Gastrocnemius medialis (tissue), 4 donors: ENCODE measurements at regions not wholly inside any gene's neighbourhood (a gene's known extent, or its start where the extent isn't known, plus 50 kb on each side); places are given as distances from the start of the nearest gene placed in this dataset.
"Not testable (repeated sequence)": the region's sequence is repeated elsewhere in the genome, so short reads cannot be mapped to it uniquely, and the experiment has no call there.

Experiments
- ATAC-seq, 2 donors: fragments of 150-250 bp; one replicate each; pipeline ENCODE4 v1.9.1; 2016
- DNase-seq, 2 donors: peaks; one replicate each; pipeline ENCODE4 v3.0.0-alpha.2; 2019
- H3K27ac ChIP-seq, 4 donors: fragments of 200-600 bp; sonication (generic); 1 replicate in 1 of 4; 2 replicates in 3 of 4; pipeline ENCODE4 v1.5.1; 2016 to 2018; ENCODE audit warnings: mild to moderate bottlenecking in 2 of 4, moderate library complexity in 1 of 4
- H3K27me3 ChIP-seq, 3 donors: fragments of 200-600 bp; sonication (generic) in 2 of 3; 1 replicate in 1 of 3; 2 replicates in 2 of 3; pipeline versions ENCODE4 v1.5.1 to v1.6.0; 2016 to 2019; ENCODE audit warnings: mild to moderate bottlenecking in 1 of 3, moderate library complexity in 1 of 3
- H3K36me3 ChIP-seq, 2 donors: fragments of 200-600 bp; sonication (generic) in 1 of 2; one replicate each; pipeline ENCODE4 v1.5.1; 2017 to 2018
- H3K4me1 ChIP-seq, 2 donors: fragments of 200-600 bp; sonication (generic) in 1 of 2; one replicate each; pipeline ENCODE4 v1.5.1; 2016 to 2017; ENCODE audit warnings: mild to moderate bottlenecking in 2 of 2
- H3K4me3 ChIP-seq, 4 donors: fragments of 200-600 bp; sonication (generic) in 3 of 4; 1 replicate in 1 of 4; 2 replicates in 3 of 4; pipeline ENCODE4 v1.5.1; 2016 to 2019; ENCODE audit warnings: mild to moderate bottlenecking in 2 of 4
- H3K9me3 ChIP-seq, 3 donors: fragments of 200-600 bp; sonication (generic) in 2 of 3; 1 replicate in 1 of 3; 2 replicates in 2 of 3; pipeline ENCODE4 v1.5.1; 2016 to 2019
- CTCF ChIP-seq, 5 experiments: fragments of 450-650 bp in 3 of 5; fragments of 200-600 bp in 2 of 5; sonication (generic) in 2 of 5; IDR thresholded peaks in 4 of 5; conservative IDR thresholded peaks in 1 of 5; 1 replicate in 4 of 5; 2 replicates in 1 of 5; pipeline ENCODE4 v1.5.1; 2016 to 2019; ENCODE audit warnings: antibody characterized with exemption in 5 of 5, mild to moderate bottlenecking in 3 of 5, moderate library complexity in 3 of 5
- POLR2A ChIP-seq, 2 donors: fragments of 450-650 bp; IDR thresholded peaks; one replicate each; pipeline ENCODE4 v1.6.1; 2017; ENCODE audit warnings: antibody characterized with exemption in 2 of 2, mild to moderate bottlenecking in 2 of 2, moderate library complexity in 2 of 2
- in situ Hi-C, 4 donors: fragments of 200-750 bp; cut with MboI; loops; one replicate each; pipeline versions ENCODE4 v1.15.0 to v1.8.0; 2017; ENCODE audit warnings: low sequenced_read_pairs in 4 of 4
- intact Hi-C: fragments of 100-400 bp; cut with DNase I; formaldehyde crosslinking; loops from one replicate; pipeline ENCODE4 v1.15.1; 2023; ENCODE audit warnings: low total_unique reads

- DNase-seq (no peak), ATAC-seq (no peak)
- in situ Hi-C loops, result no loop called here
- Histone ChIP-seq H3K9me3 (no peaks in the 10 kb centered on the region), H3K27ac (no peak overlapping the region), H3K4me1 (no peaks in the 10 kb centered on the region), H3K27me3 (no peaks in the 10 kb centered on the region), H3K36me3 (no peaks in the 10 kb centered on the region), H3K4me3 (no peak overlapping the region)
- TF ChIP-seq CTCF (IDR thresholded peaks at IDR 0.05 in 4 of 5, conservative IDR thresholded peaks at IDR 0.05 in 1 of 5) (no peak), POLR2A (IDR thresholded peaks at IDR 0.05) (no peak)
- intact Hi-C loops, result no loop called here
These were observed 132.4 kb downstream of the TSEN15 start for GRCh38 chr1:184183919-184184318.

- in situ Hi-C loops, H3K36me3 ChIP-seq, H3K27ac ChIP-seq, DNase-seq, H3K27me3 ChIP-seq, H3K9me3 ChIP-seq, H3K4me3 ChIP-seq, H3K4me1 ChIP-seq, intact Hi-C loops, ATAC-seq: not testable (repeated sequence)
These were observed 133.1 kb downstream of the TSEN15 start for GRCh38 chr1:184184614-184185013.

GRCh38 chr1:184185347-184185746 is 133.8 kb downstream of the TSEN15 start:
- no peak for ATAC-seq

GRCh38 chr1:184186167-184186566 is 134.6 kb downstream of the TSEN15 start:
- no peaks in the 10 kb centered on the region for H3K4me1 ChIP-seq
- no peaks in the 10 kb centered on the region for H3K36me3 ChIP-seq
- no peak for DNase-seq
- no peak overlapping the region for H3K27ac ChIP-seq
- H3K27me3 ChIP-seq, result no peaks in the 10 kb centered on the region
- H3K4me3 ChIP-seq, result no peak overlapping the region
- in situ Hi-C loops (no loop called here), intact Hi-C loops (no loop called here)
- no peak for ATAC-seq
- no peaks in the 10 kb centered on the region for H3K9me3 ChIP-seq
- TF ChIP-seq CTCF (IDR thresholded peaks at IDR 0.05 in 4 of 5, conservative IDR thresholded peaks at IDR 0.05 in 1 of 5) (no peak), POLR2A (IDR thresholded peaks at IDR 0.05) (no peak)

More at GRCh38 chr1:184185347-184185746, 133.8 kb downstream of the TSEN15 start:
- DNase-seq, result no peak
- Histone ChIP-seq H3K4me3 (no peak overlapping the region), H3K4me1 (no peaks in the 10 kb centered on the region), H3K27me3 (no peaks in the 10 kb centered on the region), H3K9me3 (no peaks in the 10 kb centered on the region), H3K36me3 (no peaks in the 10 kb centered on the region), H3K27ac (no peak overlapping the region)
- intact Hi-C loops, result no loop called here
- in situ Hi-C loops, result no loop called here
- TF ChIP-seq CTCF (IDR thresholded peaks at IDR 0.05 in 4 of 5, conservative IDR thresholded peaks at IDR 0.05 in 1 of 5), result no peak
- no peak for TF ChIP-seq POLR2A (IDR thresholded peaks at IDR 0.05)

- H3K4me3 ChIP-seq, result no peak overlapping the region
- no peaks in the 10 kb centered on the region for H3K9me3 ChIP-seq
- no peaks in the 10 kb centered on the region for H3K36me3 ChIP-seq
- no peak overlapping the region for H3K27ac ChIP-seq
- H3K4me1 ChIP-seq, result no peaks in the 10 kb centered on the region
- no peak for ATAC-seq
- TF ChIP-seq POLR2A (IDR thresholded peaks at IDR 0.05) (no peak), CTCF (IDR thresholded peaks at IDR 0.05 in 4 of 5, conservative IDR thresholded peaks at IDR 0.05 in 1 of 5) (no peak)
- intact Hi-C loops (no loop called here), in situ Hi-C loops (no loop called here)
- peaks cover 0 to 7% (median 0%) of the 10 kb centered on the region in 3 donors for H3K27me3 ChIP-seq
- no peak for DNase-seq
These were observed 135.6 kb downstream of the TSEN15 start for GRCh38 chr1:184187097-184187496.
